Ascending aorta (tissue), 2 donors: ENCODE measurements at regions not wholly inside any gene's neighbourhood (a gene's known extent, or its start where the extent isn't known, plus 50 kb on each side); places are given as distances from the start of the nearest gene placed in this dataset.
"Not testable (repeated sequence)": the region's sequence is repeated elsewhere in the genome, so short reads cannot be mapped to it uniquely, and the experiment has no call there.

ENCODE experiments used
- DNase-seq, 2 donors: peaks; one replicate each; pipeline ENCODE4 v3.0.0-alpha.2; 2019; ENCODE audit warnings: low spot score in 2 of 2
- H3K27ac ChIP-seq, 2 donors: fragments of 200-600 bp; sonication (generic); one replicate each; pipeline ENCODE4 v1.5.1; 2016 to 2017; ENCODE audit warnings: mild to moderate bottlenecking in 1 of 2
- H3K27me3 ChIP-seq: fragments of 200-600 bp; sonication (generic); one replicate; pipeline ENCODE4 v1.5.1; 2017
- H3K36me3 ChIP-seq, 2 donors: fragments of 200-600 bp; sonication (generic); one replicate each; pipeline ENCODE4 v1.5.1; 2016
- H3K4me1 ChIP-seq, 2 donors: fragments of 200-600 bp; sonication (generic); one replicate each; pipeline ENCODE4 v1.5.1; 2016 to 2017; ENCODE audit warnings: mild to moderate bottlenecking in 1 of 2
- H3K4me3 ChIP-seq, 2 donors: fragments of 200-600 bp; sonication (generic); one replicate each; pipeline ENCODE4 v1.5.1; 2016 to 2017; ENCODE audit warnings: mild to moderate bottlenecking in 1 of 2
- H3K9me3 ChIP-seq, 2 donors: fragments of 200-600 bp; sonication (generic); one replicate each; pipeline ENCODE4 v1.5.1; 2016
- intact Hi-C: fragments of 100-400 bp; cut with DNase I; formaldehyde crosslinking; loops from one replicate; pipeline ENCODE4 v1.15.1; 2023

DNA sequence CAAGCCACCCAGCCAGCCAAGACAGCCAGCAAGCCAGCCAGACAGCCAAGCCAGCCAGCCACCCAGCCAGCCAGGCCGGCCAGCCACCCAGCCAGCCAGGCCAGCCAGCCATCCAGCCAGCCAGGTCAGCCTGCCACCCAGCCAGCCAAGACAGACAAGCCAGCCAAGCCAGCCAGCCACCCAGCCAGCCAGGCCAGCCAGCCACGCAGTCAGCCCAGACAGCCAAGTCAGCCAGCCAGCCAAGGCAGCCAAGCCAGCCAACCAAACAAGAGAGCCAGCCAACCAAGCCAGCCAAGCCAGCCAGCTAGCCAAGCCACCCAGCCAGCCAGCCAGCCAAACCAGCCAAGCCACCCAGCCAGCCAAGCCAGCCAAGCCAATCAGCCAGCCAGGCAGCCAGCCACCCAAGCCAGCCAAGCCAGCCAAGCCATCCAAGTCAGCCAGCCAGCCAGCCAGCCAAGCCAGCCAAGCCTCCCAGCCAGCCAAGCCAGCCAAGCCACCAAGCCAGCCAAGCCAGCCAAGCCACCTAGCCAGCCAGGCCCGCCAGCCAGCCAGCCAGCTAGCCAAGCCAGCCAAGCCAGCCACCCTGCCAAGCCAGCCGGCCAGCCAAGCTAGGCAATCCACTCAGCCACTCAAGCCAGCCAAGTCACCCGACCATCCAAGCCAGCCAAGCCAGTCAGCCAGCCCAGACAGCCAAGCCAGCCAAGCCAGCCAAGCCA lies 1599.9 kb downstream of the RPIA start:
- DNase-seq: peak in 1 of 2 donors; percentile 81
- intact Hi-C loops, H3K27ac ChIP-seq: not testable (repeated sequence)

GRCh38 chr2:90291934-90292333 lies 1600.5 kb downstream of the RPIA start:
- not testable (repeated sequence) for H3K27me3 ChIP-seq

More for the DNA sequence above, 1599.9 kb downstream of the RPIA start:
- not testable (repeated sequence) for H3K36me3 ChIP-seq, H3K9me3 ChIP-seq, H3K27me3 ChIP-seq, H3K4me3 ChIP-seq, H3K4me1 ChIP-seq

DNA sequence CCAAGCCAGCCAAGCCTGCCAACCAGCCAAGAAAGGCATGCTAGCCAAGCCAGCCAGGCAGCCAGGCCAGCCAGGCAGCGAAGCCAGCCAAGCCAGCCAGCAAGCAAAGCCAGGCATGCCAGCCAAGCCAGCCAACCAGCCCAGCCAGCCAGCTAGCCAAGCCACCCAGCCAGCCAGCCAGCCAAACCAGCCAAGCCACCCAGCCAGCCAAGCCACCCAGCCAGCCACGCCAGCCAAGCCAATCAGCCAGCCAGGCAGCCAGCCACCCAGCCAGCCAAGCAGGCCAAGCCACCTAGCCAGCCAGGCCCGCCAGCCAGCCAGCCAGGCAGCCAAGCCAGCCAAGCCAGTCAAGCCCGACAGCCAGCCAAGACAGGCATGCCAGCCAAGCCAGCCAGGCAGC lies 1601.0 kb downstream of the RPIA start:
- H3K27ac ChIP-seq: not testable (repeated sequence)

More at GRCh38 chr2:90291934-90292333, 1600.5 kb downstream of the RPIA start:
- H3K9me3 ChIP-seq, H3K4me3 ChIP-seq, intact Hi-C loops, H3K36me3 ChIP-seq, H3K27ac ChIP-seq, H3K4me1 ChIP-seq, DNase-seq: not testable (repeated sequence)

GRCh38 chr2:90293224-90293623 lies 1601.8 kb downstream of the RPIA start:
- H3K27ac ChIP-seq, H3K4me1 ChIP-seq, H3K9me3 ChIP-seq, intact Hi-C loops, H3K4me3 ChIP-seq, H3K36me3 ChIP-seq, H3K27me3 ChIP-seq: not testable (repeated sequence)
- DNase-seq: peak in 1 of 2 donors; percentile 73

More for the DNA sequence above, 1601.0 kb downstream of the RPIA start:
- H3K9me3 ChIP-seq, intact Hi-C loops, H3K4me3 ChIP-seq, H3K36me3 ChIP-seq, H3K4me1 ChIP-seq, DNase-seq, H3K27me3 ChIP-seq: not testable (repeated sequence)

DNA sequence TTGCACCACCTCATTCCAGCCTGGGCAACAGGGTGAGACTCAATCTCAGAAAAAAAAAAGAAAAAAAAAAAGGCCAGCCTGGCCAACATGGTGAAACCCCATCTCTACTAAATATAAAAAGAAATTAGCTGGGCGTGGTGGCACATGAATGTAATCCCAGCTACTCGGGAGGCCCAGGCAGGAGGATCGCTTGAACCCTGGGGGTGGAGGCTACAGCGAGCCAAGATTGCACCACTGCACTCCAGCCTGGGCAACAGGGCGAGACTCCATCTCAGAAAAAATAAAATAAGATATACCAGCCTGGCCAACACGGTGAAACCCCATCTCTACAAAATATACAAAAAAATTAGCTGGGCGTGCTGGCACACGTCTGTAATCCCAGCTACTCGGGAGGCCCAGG lies 1602.3 kb downstream of the RPIA start:
- H3K4me3 ChIP-seq, H3K9me3 ChIP-seq, DNase-seq, H3K4me1 ChIP-seq, H3K27ac ChIP-seq, H3K36me3 ChIP-seq, intact Hi-C loops, H3K27me3 ChIP-seq: not testable (repeated sequence)

- intact Hi-C loops, DNase-seq, H3K27me3 ChIP-seq, H3K9me3 ChIP-seq, H3K4me3 ChIP-seq, H3K36me3 ChIP-seq, H3K27ac ChIP-seq, H3K4me1 ChIP-seq: not testable (repeated sequence)
These were observed 1603.7 kb downstream of the RPIA start for GRCh38 chr2:90295036-90295750.

GRCh38 chr2:90296484-90296777 lies 1605.0 kb downstream of the RPIA start:
- H3K4me3 ChIP-seq, H3K9me3 ChIP-seq, H3K27ac ChIP-seq, H3K36me3 ChIP-seq, DNase-seq, H3K4me1 ChIP-seq, intact Hi-C loops, H3K27me3 ChIP-seq: not testable (repeated sequence)

DNA sequence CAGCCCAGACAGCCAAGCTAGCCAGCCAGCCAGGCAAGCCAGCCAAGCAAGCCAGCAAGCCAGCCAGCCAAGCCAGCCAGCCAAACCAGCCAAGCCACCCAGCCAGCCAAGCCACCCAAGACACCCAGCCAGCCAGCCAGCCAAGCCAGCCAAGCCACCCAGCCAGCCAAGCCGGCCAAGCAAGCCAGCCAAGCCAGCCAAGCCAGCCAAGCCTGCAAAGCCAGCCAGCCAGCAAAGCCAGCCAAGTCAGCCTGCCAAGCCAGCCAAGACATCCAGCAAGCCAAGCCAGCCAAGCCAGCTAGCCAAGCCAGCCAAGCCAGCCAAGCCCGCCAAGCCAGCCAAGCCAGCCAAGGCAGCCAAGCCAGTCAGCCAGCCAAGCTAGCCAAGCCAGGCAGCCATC lies 1606.2 kb downstream of the RPIA start:
- intact Hi-C loops, H3K27ac ChIP-seq, H3K4me1 ChIP-seq, H3K27me3 ChIP-seq, H3K9me3 ChIP-seq, DNase-seq, H3K4me3 ChIP-seq, H3K36me3 ChIP-seq: not testable (repeated sequence)

GRCh38 chr2:90298126-90298755 lies 1606.8 kb downstream of the RPIA start:
- intact Hi-C loops, H3K36me3 ChIP-seq, H3K27me3 ChIP-seq, H3K9me3 ChIP-seq, H3K4me3 ChIP-seq, H3K4me1 ChIP-seq, H3K27ac ChIP-seq, DNase-seq: not testable (repeated sequence)

GRCh38 chr2:90298983-90299382 lies 1607.5 kb downstream of the RPIA start:
- DNase-seq, intact Hi-C loops, H3K4me1 ChIP-seq, H3K27me3 ChIP-seq, H3K36me3 ChIP-seq, H3K27ac ChIP-seq, H3K9me3 ChIP-seq, H3K4me3 ChIP-seq: not testable (repeated sequence)

DNA sequence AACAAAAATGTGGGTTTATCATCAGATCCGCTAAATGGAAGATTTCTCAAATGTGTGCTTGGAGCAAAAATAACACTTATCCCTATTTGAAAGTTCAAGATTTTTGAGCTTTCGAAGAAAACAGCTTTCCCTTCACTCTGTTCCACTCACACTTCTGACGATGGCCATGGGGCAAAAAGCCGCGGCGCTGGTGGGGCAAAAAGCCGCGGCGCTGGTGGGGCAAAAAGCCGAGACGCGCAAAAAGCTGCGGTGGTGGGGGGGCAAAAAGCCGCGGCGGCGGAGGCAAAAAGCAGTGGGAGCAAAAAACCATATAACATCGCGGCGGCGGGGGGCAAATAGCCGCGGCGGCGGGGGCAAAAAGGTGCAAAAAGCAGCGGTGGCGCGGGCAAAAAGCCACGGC lies 1631.5 kb downstream of the RPIA start:
- DNase-seq, H3K27me3 ChIP-seq, intact Hi-C loops, H3K36me3 ChIP-seq, H3K9me3 ChIP-seq, H3K27ac ChIP-seq, H3K4me1 ChIP-seq: not testable (repeated sequence)
- peak overlapping the region in 1 of 2 donors; percentile 59 for H3K4me3 ChIP-seq

DNA sequence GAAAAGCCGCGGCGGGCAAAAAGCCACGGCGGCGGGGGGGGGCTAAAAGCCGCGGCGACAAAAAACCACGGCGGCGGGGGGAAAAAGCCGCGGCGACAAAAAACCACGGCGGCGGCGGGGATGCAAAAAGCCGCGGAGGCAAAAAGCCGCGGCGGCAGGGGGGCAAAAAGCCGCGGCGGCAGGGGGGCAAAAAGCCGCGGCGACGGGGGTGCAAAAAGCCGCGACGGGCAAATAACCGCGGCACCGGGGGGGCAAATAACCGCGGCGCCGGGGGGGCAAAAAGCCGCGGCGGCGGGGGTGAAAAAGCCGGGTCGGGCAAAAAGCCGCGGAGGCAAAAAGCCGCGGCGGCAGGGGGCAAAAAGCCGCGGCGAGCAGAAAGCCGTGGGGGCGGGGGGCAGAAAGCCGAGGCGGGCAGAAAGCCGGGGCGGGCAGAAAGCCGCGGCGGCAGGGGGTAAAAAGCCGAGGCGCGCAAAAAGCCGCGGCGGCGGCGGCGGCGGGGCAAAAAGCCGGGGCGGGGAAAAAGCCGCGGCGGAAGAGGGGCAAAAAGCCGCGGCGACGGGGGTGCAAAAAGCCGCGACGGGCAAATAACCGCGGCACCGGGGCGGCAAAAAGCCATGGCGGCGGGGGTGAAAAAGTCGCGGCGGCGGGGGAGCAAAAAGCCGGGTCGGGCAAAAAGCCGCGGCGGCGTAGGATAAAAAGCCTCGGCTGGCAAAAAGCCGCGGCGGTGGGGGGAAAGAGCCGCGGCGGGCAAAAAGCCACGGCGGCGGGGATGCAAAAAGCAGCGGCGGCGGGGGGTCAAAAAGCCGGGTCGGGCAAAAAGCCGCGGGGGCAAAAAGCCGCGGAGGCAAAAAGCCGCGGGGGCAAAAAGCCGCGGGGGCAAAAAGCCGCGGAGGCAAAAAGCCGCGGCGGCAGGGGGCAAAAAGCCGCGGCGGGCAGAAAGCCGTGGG lies 1632.4 kb downstream of the RPIA start:
- H3K9me3 ChIP-seq, H3K27me3 ChIP-seq, H3K4me1 ChIP-seq, DNase-seq, H3K36me3 ChIP-seq, intact Hi-C loops, H3K27ac ChIP-seq: not testable (repeated sequence)
- H3K4me3 ChIP-seq: peak overlapping the region; percentile 52 to 59

GRCh38 chr2:90324672-90325071 lies 1633.2 kb downstream of the RPIA start:
- intact Hi-C loops, H3K9me3 ChIP-seq, H3K27me3 ChIP-seq, DNase-seq, H3K36me3 ChIP-seq, H3K4me1 ChIP-seq, H3K27ac ChIP-seq: not testable (repeated sequence)
- H3K4me3 ChIP-seq: peak overlapping the region; percentile 52 to 59
